Transverse colon (tissue), 4 donors: ENCODE measurements at regions not wholly inside any gene's neighbourhood (a gene's known extent, or its start where the extent isn't known, plus 50 kb on each side); places are given as distances from the start of the nearest gene placed in this dataset.
A peak's percentile ranks its signal among the peaks of the same experiment; 100 is the strongest.

Experiments
- DNase-seq: peaks from one replicate; pipeline ENCODE4 v3.0.0-alpha.2; 2019
- H3K27ac ChIP-seq, 4 donors: fragments of 200-600 bp; sonication (generic); 2 replicates each; pipeline ENCODE4 v1.5.1; 2016 to 2018; ENCODE audit warnings: inconsistent platforms in 4 of 4
- H3K27me3 ChIP-seq: fragments of 200-600 bp; sonication (generic); 2 replicates; pipeline ENCODE4 v1.5.1; 2017; ENCODE audit warnings: inconsistent platforms
- H3K36me3 ChIP-seq, 4 donors: fragments of 200-600 bp; sonication (generic); 2 replicates each; pipeline ENCODE4 v1.5.1; 2017 to 2019; ENCODE audit warnings: inconsistent platforms in 4 of 4
- H3K4me1 ChIP-seq, 4 donors: fragments of 200-600 bp; sonication (generic); 2 replicates each; pipeline ENCODE4 v1.5.1; 2017 to 2020; ENCODE audit warnings: inconsistent platforms in 4 of 4
- H3K4me3 ChIP-seq, 4 donors: fragments of 200-600 bp; sonication (generic); 1 replicate in 1 of 4; 2 replicates in 3 of 4; pipeline versions ENCODE4 v1.5.1 to v1.6.1; 2017 to 2019; ENCODE audit warnings: inconsistent platforms in 4 of 4
- H3K9me3 ChIP-seq, 2 donors: fragments of 200-600 bp; sonication (generic); 2 replicates each; pipeline ENCODE4 v1.5.1; 2017 to 2019; ENCODE audit warnings: inconsistent platforms in 2 of 2
- CTCF ChIP-seq, 5 experiments: fragments of 200-600 bp in 3 of 5; fragments of 450-650 bp in 2 of 5; sonication (generic) in 3 of 5; IDR thresholded peaks; 1 replicate in 2 of 5; 2 replicates in 3 of 5; pipeline ENCODE4 v1.5.1; 2016 to 2017; ENCODE audit warnings: antibody characterized with exemption in 5 of 5, inconsistent platforms in 3 of 5, mild to moderate bottlenecking in 2 of 5, moderate library complexity in 1 of 5
- EP300 ChIP-seq: sonication (generic); formaldehyde crosslinking; IDR thresholded peaks from one replicate; pipeline ENCODE4 v1.6.1; 2017; ENCODE audit warnings: antibody characterized with exemption, low read depth
- POLR2A ChIP-seq: fragments of 450-650 bp; IDR thresholded peaks from one replicate; pipeline ENCODE4 v1.6.1; 2016; ENCODE audit warnings: antibody characterized with exemption, mild to moderate bottlenecking, moderate library complexity
- POLR2AphosphoS5 ChIP-seq, 3 donors: sonication (generic); formaldehyde crosslinking; IDR thresholded peaks; one replicate each; pipeline ENCODE4 v1.6.1; 2016; ENCODE audit warnings: antibody characterized with exemption in 3 of 3
- WGBS, 2 donors: methylation state at CpG; one replicate each; pipeline ENCODE4 v1.1.5; 2018; ENCODE audit warnings: low coverage in 1 of 2; 5-methylcytosine and 5-hydroxymethylcytosine counted together
- in situ Hi-C, 4 donors: fragments of 200-750 bp; cut with MboI; loops; one replicate each; pipeline versions ENCODE4 v1.15.0 to v1.15.1; 2017; ENCODE audit warnings: low sequenced_read_pairs in 3 of 4, low pct_ligation_motif_present in 1 of 4, low pct_unique_long_range_greater_than_20kb in 1 of 4
- intact Hi-C: fragments of 100-400 bp; cut with DNase I; formaldehyde crosslinking; loops from one replicate; pipeline ENCODE4 v1.15.1; 2023; ENCODE audit warnings: low total_unique reads

GRCh38 chr7:63925626-63926460 lies 72.8 kb upstream of the ZNF722 start:
- WGBS, 2 donors: 55% methylated on average over 45 of the region's 47 CpGs; no CpG with 5 or more reads in 1 of the 2 donors
- TF ChIP-seq EP300 (no peak), CTCF (IDR thresholded peaks at IDR 0.05) (no peak), POLR2AphosphoS5 (IDR thresholded peaks at IDR 0.05) (no peak), POLR2A (peak; percentile 37)

GRCh38 chr7:63927261-63927660 lies 71.4 kb upstream of the ZNF722 start:
- intact Hi-C loops: no loop called here
- H3K27ac ChIP-seq: peak overlapping the region in 3 of 4 donors; percentile 81 to 87 (median 82)
- H3K4me3 ChIP-seq: peak overlapping the region in 2 of 4 donors; percentile 49 to 78

More at GRCh38 chr7:63925626-63926460, 72.8 kb upstream of the ZNF722 start:
- intact Hi-C loops (no loop called here), in situ Hi-C loops (no loop called here)
- Histone ChIP-seq H3K36me3 (no peaks in the 10 kb centered on the region), H3K4me1 (peaks cover 0 to 10% (median 3%) of the 10 kb centered on the region in 4 donors), H3K9me3 (no peaks in the 10 kb centered on the region), H3K27me3 (no peaks in the 10 kb centered on the region), H3K4me3 (peak overlapping the region in 3 of 4 donors; percentile 49 to 78 (median 60)), H3K27ac (peak overlapping the region; percentile 55 to 87 (median 82))
- DNase-seq: peak; percentile 64

GRCh38 chr7:63931057-63931600 lies 67.5 kb upstream of the ZNF722 start:
- H3K36me3 ChIP-seq: no peaks in the 10 kb centered on the region
- no peaks in the 10 kb centered on the region for H3K27me3 ChIP-seq
- 86% methylated on average over 49 of the region's 56 CpGs; no CpG with 5 or more reads in 1 of the 2 donors for WGBS, 2 donors
- in situ Hi-C loops (no loop called here), intact Hi-C loops (no loop called here)
- DNase-seq: no peak
- H3K4me3 ChIP-seq: no peak overlapping the region
- no peak overlapping the region for H3K27ac ChIP-seq
- H3K9me3 ChIP-seq: no peaks in the 10 kb centered on the region
- TF ChIP-seq POLR2AphosphoS5 (IDR thresholded peaks at IDR 0.05) (no peak), POLR2A (no peak), CTCF (IDR thresholded peaks at IDR 0.05) (no peak), EP300 (no peak)
- H3K4me1 ChIP-seq: peaks cover 0 to 4% (median 3%) of the 10 kb centered on the region in 4 donors

More at GRCh38 chr7:63927261-63927660, 71.4 kb upstream of the ZNF722 start:
- in situ Hi-C loops: no loop called here
- Histone ChIP-seq H3K4me1 (peaks cover 0 to 10% (median 3%) of the 10 kb centered on the region in 4 donors), H3K36me3 (no peaks in the 10 kb centered on the region), H3K9me3 (no peaks in the 10 kb centered on the region), H3K27me3 (no peaks in the 10 kb centered on the region)
- 84% methylated on average over 5 of the region's 5 CpGs; no CpG with 5 or more reads in 1 of the 2 donors for WGBS, 2 donors
- TF ChIP-seq CTCF (IDR thresholded peaks at IDR 0.05) (no peak), POLR2AphosphoS5 (IDR thresholded peaks at IDR 0.05) (no peak)
- no peak for DNase-seq

- H3K9me3 ChIP-seq: no peaks in the 10 kb centered on the region
- no peak for DNase-seq
- intact Hi-C loops: no loop called here
- no peak for TF ChIP-seq CTCF (IDR thresholded peaks at IDR 0.05)
- H3K27ac ChIP-seq: no peak overlapping the region
- in situ Hi-C loops: no loop called here
- H3K27me3 ChIP-seq: no peaks in the 10 kb centered on the region
- H3K4me1 ChIP-seq: peaks cover 0 to 2% (median 1%) of the 10 kb centered on the region in 4 donors
- H3K36me3 ChIP-seq: no peaks in the 10 kb centered on the region
- WGBS, 2 donors: 96% methylated on average over 22 of the region's 22 CpGs; no CpG with 5 or more reads in 1 of the 2 donors
- H3K4me3 ChIP-seq: no peak overlapping the region
Observed at GRCh38 chr7:63931985-63932577, 66.6 kb upstream of the ZNF722 start.
